ENCODE measurements at regions not wholly inside any gene's neighbourhood (a gene's known extent, or its start where the extent isn't known, plus 50 kb on each side); places are given as distances from the start of the nearest gene placed in this dataset.
"Not testable (repeated sequence)": the region's sequence is repeated elsewhere in the genome, so short reads cannot be mapped to it uniquely, and the experiment has no call there.

DNA sequence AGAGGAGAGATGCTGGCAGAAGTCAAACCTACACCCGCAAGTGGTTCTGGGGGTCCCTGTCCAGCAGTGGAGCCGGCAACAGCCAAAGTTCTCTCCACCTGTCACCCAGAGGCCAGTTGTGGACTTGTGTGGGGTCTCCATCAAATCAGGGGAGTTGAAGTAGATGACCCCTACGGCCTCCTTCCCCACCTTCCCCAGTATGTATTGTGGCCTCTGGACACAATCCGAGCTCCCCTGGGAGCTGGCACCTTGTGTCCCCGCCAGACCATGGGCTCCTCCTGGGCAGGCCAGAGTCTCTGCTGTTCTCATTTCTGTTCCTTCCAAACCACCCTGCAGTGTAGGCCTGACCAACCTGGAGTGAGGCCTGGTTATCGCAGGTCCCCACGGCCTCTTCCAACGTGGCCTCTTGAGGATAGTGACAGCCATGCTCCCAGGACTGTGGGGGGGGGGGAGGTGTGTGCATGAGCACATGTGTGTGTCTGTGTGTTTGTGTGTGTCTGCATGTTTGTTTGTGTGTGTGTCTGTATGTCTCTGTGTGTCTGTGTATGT lies 246.4 kb downstream of the MATN1 start:
- no peak for DNase-seq

- no peak for DNase-seq
These were observed 246.9 kb downstream of the MATN1 start for GRCh38 chr1:30476476-30476875.

DNA sequence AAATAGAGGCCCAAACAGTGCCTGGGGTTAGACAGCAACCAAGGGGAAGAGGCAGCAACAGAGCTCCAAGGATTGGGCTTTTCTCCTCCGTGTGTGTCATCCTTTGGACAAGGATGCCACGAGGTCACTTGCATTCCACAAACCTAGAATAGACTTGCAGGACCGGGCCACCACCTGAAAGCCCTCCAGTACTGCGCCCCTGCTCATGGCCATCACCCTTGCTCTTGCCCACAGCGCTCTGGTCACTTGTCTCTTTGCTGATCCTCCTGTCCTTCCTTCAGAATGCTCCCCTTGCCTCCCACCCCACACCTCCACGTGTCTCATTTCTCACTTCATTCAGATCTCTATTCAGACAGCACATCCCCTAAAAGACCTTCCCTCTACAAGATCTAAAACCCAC lies 247.4 kb downstream of the MATN1 start:
- DNase-seq, result no peak

GRCh38 chr1:30475201-30475600 lies 248.2 kb downstream of the MATN1 start:
- DNase-seq, result no peak

GRCh38 chr1:30474818-30475200 lies 248.6 kb downstream of the MATN1 start:
- DNase-seq, result no peak

DNA sequence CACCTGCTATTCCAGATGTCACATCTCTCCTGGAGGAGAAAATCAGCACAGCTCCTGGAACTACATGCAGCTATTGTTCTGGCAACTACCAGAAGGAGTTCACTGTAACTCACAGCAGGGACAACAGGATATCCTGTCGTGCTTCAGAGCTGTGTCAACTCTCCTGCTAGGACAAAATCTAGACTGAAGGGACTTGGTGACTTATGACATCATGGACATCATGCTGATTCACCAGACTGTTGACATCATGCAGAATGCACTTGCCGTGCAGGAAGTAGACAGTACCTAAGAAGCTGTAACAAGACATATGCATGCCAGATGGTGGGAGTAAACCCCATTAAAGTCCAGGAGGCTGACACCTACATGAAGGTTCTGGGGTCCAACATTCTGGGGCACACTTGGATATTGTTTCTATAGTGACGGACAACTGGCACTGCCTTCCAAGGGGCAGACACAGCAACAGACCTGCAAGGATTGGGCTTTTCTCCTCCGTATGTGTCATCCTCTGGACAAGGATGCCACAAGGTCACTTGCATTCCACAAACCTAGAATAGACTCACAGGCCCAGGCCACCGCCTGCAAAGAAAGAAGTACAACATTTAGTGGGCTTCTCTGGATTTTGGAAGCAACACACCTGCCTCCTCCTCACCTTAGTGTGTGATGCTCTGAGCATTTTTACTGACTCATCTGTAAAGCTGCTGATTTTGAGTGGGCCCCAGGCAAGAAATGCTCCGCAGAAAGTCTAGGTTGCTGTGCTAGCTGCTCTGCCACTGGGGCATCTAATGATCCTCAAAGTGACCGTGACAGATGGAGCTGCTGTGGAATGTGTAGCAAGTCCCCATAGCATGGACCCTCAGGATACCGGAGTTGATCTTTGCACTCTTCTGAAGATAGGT lies 249.2 kb downstream of the MATN1 start:
- DNase-seq, result no peak

- DNase-seq, result no peak
These were observed 250.9 kb downstream of the MATN1 start for GRCh38 chr1:30472526-30472925.

GRCh38 chr1:30472009-30472408 lies 251.4 kb downstream of the MATN1 start:
- no peak for DNase-seq

- no peak for DNase-seq
These were observed 252.1 kb downstream of the MATN1 start for GRCh38 chr1:30471307-30471706.

DNA sequence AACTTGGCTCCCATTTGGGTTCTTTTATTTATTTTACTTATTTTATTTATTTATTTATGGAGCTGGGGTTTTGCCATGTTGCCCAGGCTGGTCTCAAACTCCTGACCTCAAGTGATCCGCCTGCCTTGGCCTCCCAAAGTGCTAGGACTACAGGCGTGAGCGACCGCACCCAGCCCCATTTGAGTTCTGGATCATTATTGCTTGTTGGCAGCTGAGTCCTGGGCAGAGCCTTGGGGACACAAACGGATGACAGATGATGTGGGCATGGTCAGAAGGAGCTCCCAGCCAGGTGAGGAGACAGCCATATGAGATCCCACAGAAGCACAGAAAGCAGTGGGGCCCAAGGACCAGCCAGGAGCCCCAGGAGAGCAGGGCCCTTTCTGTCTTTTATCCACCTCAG lies 254.0 kb downstream of the MATN1 start:
- DNase-seq, result no peak

- no peak for DNase-seq
These were observed 256.3 kb downstream of the MATN1 start for GRCh38 chr1:30467101-30467500.

GRCh38 chr1:30466610-30467009 lies 256.8 kb downstream of the MATN1 start:
- no peak for DNase-seq

GRCh38 chr1:30466026-30466425 lies 257.4 kb downstream of the MATN1 start:
- DNase-seq, result no peak

DNA sequence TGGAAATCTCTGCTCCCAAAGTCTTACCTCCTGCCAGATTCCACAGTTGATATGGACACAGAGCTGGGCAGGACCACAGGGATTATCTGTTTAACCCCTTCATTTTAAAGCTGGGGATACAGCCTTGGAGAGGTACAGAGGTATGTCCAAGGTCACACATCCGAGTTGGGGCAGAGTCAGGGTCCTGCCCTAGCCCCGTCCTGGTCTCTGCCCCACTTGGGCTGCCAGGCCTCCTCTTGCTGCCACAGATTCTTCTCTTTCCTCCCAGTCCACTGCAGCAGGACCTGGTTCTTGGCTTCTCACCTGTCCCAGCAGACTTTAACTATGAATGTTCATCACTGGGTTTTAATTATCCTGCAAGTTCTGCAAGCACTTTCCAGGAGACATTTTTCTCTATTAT lies 258.3 kb downstream of the MATN1 start:
- no peak for DNase-seq

DNA sequence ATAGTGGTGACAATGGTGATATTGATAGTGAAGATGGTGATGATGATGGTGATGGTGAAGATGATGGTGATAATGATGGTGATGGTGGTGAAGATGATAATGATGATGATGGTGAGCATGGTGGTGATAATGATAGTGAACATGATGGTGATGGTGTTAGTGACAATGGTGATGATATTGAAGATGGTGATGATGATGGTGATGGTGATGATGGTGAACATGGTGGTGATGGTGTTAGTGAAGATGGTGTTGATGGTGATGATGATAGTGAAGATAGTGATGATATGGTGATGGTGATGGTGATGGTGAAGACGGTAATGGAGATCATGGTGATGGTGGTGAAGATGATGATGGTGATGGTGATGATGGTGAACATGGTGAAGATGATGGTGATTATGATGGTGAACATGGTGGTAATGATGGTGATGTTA lies 259.2 kb downstream of the MATN1 start:
- no peak for DNase-seq

DNA sequence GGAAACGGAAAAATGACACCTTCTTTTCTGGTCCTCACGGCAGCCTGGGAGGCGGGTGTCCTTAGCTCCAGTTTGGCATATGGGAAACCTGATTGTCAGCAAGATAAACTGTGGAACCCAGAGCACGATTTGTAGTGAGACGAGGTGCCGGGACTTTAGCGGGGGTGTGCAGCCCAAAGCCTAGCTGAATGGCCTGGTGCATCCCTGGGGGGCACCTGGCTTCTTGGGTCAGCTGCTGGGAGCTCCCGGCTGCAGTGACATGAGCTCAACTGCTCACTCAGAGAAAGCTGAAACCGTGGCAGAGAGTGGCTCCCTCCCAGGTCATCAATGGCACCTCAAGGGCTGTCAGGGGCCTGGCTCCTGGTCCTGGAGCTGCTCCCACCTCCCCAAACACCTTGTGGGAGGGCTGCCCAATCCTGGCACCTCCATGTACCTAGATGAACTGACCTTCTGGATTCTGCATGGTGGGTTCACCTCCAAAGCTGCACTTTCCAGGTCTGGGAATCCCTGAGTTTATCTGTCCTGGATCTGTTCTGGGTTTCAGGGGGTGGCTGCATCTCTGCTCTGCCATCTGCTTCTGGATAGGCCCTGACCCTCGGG lies 260.5 kb downstream of the MATN1 start:
- no peak for DNase-seq

- no peak for DNase-seq
These were observed 261.2 kb downstream of the MATN1 start for GRCh38 chr1:30462166-30462565.

GRCh38 chr1:30461640-30462039 lies 261.7 kb downstream of the MATN1 start:
- DNase-seq, result no peak

GRCh38 chr1:30460661-30461060 lies 262.7 kb downstream of the MATN1 start:
- no peak for DNase-seq

DNA sequence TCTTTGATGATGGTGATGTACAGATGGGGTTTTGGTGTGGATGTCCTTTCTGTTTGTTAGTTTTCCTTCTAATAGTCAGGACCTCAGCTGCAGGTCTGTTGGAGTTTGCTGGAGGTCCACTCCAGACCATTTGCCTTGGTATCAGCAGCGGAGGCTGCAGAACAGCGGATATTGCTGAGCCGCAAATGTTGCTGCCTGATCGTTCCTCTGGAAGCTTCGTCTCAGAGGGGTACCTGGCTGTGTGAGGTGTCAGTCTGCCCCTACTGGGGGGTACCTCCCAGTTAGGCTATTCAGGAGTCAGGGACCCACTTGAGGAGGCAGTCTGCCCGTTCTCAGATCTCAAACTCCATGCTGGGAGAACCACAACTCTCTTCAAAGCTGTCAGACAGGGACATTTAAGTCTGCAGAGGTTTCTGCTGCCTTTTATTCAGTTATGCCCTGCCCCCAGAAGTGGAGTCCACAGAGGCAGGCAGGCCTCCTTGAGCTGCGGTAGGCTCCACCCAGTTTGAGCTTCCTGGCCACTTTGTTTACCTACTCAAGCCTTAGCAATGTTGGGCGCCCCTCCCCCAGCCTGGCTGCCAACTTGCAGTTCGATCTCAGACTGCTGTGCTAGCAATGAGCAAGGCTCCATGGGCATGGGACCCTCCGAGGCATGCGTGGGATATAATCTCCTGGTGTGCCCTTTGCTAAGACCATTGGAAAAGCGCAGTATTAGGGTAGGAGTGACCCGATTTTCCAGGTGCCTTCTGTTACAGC lies 264.5 kb downstream of the MATN1 start:
- DNase-seq, result not testable (repeated sequence)

- no peak for DNase-seq
These were observed 270.5 kb downstream of the MATN1 start for GRCh38 chr1:30452925-30453324.

- DNase-seq, result no peak
These were observed 271.2 kb downstream of the MATN1 start for GRCh38 chr1:30452170-30452569.

- DNase-seq, result no peak
These were observed 271.8 kb downstream of the MATN1 start for GRCh38 chr1:30451532-30452125.
